ENCODE measurements at regions not wholly inside any gene's neighbourhood (a gene's known extent, or its start where the extent isn't known, plus 50 kb on each side); places are given as distances from the start of the nearest gene placed in this dataset.

DNA sequence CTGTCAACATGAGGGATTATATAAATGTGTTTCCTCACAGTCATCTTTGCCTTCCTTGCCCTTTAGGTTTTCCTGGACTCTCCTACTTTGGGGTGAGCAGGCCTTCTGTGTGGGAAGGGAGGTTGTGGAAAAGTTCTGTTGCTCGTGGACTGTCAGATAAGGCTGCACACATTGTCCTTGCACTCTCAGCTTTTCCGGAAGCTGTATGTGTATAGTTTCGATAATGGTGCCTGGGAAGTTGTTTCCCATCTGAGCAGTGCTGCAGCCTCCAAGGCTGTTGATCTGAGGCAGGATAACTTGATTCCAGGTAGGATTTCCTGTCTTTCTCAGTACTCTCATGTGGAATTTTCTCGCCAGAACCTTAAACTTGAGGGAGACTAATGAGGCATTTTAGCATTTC, 297.8 kb upstream of the AZI2 start:
- DNase-seq (ENCODE audit: low spot score): no peak

DNA sequence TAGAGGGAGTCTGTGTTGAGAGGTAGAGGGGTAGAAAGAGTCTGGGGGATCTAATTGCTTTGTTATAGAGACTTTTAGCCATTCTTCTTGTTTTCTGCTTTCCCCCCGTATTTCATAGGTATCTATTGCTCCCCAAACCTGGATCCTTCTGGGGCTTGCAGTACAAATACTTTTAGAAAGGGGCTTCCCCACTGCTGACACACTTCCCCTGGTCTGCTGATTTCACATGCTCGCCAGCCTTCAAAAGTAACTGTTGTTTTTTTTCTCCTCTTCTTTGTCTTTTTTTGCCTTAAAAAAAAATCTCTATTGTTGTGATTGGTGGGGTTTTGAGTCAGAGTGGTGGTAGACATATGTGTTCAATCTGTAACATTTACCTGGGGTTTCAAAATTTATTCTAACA, 300.6 kb upstream of the AZI2 start:
- no peak for DNase-seq (ENCODE audit: low spot score)

- DNase-seq (ENCODE audit: low spot score): no peak
Observed at GRCh38 chr3:28651159-28651558, 302.5 kb upstream of the AZI2 start.

DNA sequence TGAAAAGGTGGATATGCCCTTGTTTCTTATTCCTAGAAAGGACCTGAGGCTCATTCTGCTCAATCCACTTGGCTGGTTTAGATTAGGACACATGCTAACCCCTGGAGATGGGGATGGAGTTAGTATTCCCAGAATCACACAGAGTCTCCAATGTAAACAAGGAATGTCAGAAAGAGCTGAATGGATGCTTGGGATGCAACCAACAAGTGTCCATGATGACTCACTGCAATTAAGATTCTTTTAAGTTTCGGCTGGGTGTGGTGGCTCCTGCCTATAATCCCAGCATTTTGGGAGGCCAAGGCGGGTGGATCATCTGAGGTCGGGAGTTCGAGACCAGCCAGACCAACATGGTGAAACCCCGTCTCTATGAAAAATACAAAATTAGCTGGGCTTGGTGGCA, 315.5 kb upstream of the AZI2 start:
- DNase-seq (ENCODE audit: low spot score): no peak

DNA sequence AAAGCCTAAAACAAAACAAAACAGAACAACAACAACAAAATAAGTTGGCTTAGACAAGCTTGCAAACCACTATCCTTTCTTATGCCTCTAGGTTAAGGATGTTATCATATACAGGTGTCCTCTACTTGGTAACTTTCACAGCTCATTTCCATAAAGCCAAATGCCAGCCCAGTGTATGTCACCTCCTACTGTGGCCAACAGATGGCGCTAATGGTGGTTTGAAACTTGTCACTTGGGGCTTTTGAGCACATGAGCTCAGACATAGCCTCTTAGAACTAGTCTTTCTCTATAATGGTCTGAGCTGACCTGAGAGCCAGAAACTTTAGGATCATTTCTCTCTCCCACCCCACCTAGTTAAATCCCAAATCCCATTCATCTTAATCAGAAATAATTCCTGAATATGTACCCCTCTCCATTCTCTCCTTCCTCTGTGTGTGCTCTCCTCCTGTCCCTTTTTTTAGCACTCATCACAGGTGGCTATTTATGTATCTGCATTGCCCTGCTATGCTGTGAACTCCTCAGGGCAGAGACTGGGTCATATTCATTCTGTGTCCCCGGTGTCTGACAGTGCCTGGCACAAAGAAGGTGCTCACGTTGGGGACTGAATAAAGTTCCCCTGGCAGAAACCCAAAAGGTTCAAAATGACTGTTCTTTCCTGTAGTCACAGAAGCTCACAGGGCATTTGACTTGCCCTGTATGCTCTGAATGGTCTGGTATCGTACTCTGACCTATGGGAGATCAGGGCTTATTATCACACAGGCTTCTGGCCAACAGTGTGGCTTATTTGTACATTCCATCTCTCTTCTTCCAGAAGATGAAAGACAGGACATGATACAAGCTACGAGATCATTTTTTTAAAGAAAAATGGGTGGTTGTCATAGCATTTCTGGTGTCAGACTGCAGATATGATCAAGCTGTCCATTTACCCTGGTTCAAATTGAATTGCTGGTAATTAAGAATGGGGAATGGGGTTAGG, 319.3 kb upstream of the AZI2 start:
- peak; percentile 42 for DNase-seq (ENCODE audit: low spot score)

GRCh38 chr3:28669870-28670269, 321.2 kb upstream of the AZI2 start:
- no peak for DNase-seq (ENCODE audit: low spot score)

DNA sequence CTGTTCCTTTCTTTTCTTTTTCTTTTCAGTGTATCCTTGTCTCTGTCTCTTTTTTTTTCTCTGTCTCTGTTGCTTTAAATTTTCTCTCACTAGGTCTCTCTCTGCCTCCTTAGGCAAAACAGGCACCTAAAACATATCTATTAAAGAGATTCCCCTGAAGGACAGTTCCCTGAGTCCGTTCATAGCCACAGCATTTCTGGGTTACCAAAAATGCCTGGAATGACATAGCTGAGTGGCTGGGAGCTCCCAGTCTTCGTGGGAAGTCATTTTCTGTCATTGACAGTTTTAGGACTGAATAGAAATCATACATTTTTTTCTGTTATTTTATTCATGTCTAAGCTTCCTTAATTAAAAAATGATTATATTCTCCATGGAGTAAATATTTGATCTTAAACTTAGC, 323.8 kb upstream of the AZI2 start:
- DNase-seq (ENCODE audit: low spot score): no peak

DNA sequence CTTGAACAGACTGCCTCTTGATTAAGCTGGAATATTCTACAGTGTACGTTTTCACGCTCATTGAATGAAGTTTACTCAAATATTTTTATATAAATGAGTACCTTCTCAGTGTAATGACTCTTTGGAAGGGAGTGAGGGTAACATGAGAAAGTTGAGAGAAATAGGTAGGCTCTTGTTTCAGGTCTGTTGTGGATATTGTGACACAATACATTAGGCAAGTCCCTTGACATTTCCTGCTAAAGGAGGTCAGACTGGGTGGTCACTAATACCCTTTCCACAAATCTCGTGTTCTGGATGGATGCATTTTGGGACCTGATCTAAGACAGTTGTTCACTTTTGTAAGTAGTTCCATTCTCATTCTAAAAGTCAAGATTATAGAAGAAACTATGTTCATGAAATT, 324.8 kb upstream of the AZI2 start:
- DNase-seq (ENCODE audit: low spot score): no peak

DNA sequence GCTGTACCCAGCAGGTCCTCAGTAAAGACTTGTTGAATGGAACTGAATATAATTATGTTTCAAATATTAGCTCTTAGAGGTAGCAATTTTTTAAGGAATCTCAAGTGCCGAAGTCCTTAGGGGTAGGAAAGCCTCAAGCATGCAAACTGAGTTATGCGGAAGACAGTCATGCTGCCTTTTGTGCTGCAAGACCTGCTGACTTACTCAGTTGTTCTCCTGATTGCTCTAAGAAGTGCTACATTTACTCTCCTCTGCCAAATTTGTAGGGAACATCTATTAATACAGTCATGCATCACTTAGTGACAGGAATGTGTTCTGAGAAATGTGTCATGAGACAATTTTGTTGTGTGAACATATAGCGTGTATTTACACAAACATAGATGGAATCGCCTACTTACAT, 325.6 kb upstream of the AZI2 start:
- DNase-seq (ENCODE audit: low spot score): no peak

DNA sequence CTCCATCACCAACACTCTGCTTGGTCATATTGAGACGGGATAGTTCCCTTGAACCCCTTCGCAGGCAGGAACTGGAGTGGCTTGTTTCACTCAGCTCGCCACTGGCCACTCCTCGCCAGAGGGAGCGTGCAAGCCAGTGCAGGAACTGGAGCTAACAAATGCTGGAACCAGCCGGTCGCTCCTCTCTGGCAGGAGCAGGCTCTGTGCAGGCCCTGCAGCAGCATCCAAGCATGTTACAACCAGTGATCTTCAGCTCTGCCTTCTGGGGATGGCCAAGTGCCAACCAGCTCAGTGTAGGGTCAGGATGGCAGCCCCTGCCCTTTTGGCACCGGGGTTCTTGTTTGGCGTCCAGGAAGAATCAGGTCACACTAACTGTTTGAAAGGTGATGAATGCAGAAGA, 329.0 kb upstream of the AZI2 start:
- no peak for DNase-seq (ENCODE audit: low spot score)

DNA sequence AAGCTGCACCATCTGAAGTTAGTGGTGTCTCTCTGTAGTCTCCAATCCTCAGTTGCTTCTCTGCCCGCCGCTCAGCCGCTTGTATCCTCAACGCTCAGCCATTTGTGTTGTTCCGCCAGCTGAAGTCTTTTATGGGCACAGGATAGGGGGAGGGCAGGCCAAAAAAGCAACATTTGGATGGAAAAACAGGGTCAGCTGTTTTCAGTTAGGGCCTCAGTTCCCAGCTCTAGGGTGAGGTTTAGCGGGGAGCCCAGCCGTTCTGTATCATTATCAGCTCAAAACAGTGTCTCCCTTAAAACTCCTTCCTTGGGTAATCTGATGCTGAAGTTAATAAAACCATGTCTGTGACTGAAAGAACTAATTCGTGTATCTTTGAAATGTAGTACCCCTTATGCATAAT, 329.5 kb upstream of the AZI2 start:
- DNase-seq (ENCODE audit: low spot score): no peak

- no peak for DNase-seq (ENCODE audit: low spot score)
Observed at GRCh38 chr3:28680050-28680449, 331.4 kb upstream of the AZI2 start.

GRCh38 chr3:28682121-28682520, 333.5 kb upstream of the AZI2 start:
- no peak for DNase-seq (ENCODE audit: low spot score)

- no peak for DNase-seq (ENCODE audit: low spot score)
Observed at GRCh38 chr3:28690176-28690575, 341.6 kb upstream of the AZI2 start.

DNA sequence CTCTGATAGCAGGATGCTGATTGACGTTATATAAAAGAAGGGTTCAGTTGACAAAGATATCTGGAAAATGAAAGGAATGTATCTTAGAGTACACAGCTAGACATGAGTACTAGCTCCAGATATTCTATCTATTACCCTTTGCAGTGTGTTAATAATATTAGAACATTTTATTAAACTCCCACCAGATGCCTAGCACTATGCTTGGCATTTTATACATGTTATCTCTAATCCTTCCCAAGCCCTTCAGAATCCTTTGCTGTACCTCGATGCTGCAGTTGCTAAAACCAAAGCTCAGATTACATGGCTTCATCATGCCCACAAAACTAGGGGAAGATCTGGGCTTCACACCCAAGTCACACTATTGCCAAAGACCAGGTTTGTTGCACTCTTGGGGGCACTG, 350.1 kb upstream of the AZI2 start:
- DNase-seq (ENCODE audit: low spot score): no peak

GRCh38 chr3:28699283-28699682, 350.7 kb upstream of the AZI2 start:
- DNase-seq (ENCODE audit: low spot score): no peak

- no peak for DNase-seq (ENCODE audit: low spot score)
Observed at GRCh38 chr3:28700728-28701127, 352.1 kb upstream of the AZI2 start.

DNA sequence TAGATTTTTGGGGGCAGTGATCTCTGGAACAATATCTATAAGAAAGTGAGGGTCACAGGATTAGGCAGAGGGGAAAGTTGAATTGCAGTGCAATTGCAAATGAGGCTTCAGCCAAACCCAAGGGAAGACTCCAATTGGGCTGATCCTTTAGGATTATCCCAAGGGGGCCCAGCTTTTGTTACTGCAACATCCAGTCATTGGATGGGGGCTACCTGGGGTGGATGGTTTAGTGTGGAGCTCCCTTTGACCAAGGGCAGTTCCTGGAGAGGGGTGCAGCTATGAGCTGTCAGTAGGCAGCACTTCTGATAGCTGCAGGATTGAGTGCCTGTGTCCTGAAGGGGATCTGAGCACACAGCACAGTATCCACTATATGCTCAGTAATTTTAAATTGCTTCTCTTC, 355.2 kb upstream of the AZI2 start:
- no peak for DNase-seq (ENCODE audit: low spot score)

DNA sequence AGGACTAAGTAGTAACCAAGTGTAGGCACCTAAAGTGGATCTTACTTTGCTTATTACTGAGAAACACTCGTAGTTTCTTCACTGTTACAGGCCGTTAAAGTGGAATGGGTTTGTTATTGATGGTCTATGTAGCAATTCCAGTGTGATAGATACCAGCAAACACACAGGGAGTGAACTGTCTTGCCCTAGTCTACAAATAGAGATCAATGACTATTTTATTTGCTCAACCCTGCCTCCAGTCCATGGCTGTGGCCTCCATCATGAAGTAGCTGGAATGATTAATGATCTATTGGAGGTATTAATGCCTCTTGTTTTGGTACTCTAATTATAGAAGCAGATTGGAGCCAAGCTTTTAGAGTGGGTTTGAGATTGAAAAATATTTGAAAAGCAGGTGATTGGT, 362.7 kb upstream of the AZI2 start:
- DNase-seq (ENCODE audit: low spot score): no peak

DNA sequence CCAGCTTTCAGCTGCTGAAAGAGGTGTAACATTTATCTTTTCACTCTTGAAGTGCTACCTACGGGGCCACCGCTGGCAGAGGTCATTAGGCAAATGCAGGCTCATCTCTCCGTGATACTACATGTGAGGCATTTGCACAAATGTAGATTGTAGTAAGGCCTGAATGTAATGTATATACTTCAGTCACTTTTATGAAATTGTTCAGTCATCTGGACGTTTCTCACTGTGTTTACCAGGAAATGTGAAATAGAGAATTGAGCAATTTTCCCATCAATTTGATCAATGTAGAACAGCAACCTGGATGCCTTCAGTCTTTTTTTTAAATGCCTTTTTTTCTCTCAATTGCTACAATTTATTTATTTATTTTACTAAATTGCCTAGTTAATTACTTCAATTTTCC, 368.3 kb upstream of the AZI2 start:
- DNase-seq (ENCODE audit: low spot score): no peak

DNA sequence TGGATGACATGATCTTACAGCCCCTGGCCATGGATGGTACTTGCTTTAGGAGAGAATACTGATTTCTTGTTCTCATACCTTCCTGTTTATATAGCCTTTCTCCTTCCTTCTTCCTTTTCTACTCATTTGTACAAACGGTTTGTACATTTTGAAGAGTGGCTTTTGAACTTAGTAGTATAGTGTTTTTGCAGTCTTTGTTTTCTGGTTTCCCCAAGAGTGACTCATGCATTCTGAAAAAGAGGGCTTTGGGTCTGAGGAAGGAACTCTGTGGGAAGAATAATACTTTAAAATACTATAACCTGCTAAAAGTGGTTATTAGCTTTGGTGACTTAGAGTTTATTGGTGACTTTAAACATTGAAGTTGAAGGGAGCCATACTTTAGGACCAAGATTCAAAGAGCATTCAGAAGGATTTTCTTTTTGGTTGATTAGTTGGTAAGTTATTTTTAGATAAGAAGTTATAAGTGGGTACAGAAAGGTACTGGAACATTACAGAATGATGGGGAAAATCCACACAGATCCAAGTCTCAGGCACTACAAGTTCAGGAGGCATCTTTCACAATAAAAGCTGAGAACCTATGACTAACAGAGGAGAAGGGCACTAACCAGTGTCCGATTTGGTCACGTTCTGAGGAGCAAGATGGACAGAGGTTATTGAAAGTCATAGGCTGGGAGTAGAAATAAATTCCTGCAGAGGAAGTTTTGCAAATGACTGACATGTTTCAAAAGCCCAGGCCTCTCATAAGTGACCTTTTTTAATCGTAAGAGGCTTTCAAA, 369.6 kb upstream of the AZI2 start:
- no peak for DNase-seq (ENCODE audit: low spot score)

DNA sequence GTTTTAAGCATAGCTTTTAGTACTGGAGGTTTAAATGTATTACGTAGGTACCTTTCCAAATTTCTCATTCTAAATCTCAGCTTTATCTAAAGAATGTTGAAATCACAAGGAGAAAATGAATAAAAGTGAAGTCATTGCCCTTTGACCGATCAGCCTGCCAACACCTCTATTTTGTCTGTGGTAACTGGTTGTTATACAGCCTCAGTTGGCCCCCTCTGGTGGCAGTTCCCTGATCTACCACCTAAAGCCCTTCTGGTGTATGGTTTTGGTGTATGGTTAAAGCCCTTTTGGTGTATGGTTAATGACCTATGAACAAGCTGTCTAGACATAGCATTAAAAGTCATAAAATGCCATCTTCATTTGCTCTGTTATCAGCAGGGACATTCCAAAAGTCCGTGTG, 378.2 kb upstream of the AZI2 start:
- no peak for DNase-seq (ENCODE audit: low spot score)

DNA sequence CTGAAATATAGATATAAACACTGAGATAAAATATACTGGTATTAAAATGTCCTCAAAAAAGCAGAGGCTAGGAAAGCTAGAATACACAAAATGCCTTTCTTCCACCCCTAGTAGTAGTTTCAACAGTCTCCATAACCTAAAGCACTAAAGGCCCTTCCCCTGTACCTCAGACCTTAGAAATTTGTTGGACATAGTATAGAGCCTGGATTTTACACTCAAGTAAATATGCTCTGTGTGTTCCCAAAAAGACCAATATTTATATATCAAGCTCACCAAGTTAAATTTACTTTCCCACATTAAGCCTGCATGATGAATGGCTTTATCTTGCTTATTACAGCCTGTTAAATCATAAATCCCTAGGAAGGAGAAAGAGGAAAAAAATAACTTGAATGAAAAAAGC, 378.7 kb upstream of the AZI2 start:
- DNase-seq (ENCODE audit: low spot score): no peak
